ENCODE measurements at regions not wholly inside any gene's neighbourhood (a gene's known extent, or its start where the extent isn't known, plus 50 kb on each side); places are given as distances from the start of the nearest gene placed in this dataset.

DNA sequence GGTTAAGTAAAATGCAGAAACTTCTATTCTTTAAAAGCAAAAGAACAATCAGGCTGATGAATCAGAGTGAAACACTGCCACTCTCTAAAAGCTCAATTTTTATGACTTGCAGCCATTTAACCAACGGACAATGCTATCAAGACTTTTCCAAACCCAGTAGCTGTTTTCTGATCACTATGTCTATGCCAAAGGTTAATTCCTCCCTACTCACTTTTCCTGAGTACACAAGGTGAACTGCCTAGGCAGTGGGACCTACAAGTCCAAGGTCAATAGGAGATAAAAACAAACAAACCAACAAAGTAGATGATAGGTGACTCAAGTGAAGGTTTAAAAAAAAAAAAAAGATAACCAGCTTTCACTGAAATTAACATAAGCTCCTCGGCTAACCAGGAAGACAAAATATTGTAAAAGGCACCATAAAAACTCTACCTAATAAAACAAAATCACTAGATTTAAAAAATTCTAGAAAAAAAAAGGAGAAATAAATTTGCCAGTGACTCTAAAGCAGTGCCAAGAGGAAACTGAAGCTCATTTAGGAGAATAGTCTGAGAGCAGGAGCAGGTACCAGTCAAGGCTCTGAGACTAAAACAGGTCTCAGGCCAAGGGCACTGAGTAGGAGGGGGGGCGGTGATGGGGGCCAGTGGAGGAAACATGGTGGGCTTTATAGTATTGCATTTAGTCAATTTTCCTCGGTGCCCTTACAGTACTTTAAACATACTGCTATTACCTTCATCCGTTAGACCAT lies 134.1 kb upstream of the DLGAP1 start:
- TF ChIP-seq, protein P1, sequence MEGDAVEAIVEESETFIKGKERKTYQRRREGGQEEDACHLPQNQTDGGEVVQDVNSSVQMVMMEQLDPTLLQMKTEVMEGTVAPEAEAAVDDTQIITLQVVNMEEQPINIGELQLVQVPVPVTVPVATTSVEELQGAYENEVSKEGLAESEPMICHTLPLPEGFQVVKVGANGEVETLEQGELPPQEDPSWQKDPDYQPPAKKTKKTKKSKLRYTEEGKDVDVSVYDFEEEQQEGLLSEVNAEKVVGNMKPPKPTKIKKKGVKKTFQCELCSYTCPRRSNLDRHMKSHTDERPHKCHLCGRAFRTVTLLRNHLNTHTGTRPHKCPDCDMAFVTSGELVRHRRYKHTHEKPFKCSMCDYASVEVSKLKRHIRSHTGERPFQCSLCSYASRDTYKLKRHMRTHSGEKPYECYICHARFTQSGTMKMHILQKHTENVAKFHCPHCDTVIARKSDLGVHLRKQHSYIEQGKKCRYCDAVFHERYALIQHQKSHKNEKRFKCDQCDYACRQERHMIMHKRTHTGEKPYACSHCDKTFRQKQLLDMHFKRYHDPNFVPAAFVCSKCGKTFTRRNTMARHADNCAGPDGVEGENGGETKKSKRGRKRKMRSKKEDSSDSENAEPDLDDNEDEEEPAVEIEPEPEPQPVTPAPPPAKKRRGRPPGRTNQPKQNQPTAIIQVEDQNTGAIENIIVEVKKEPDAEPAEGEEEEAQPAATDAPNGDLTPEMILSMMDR (IDR thresholded peaks at IDR 0.05) = no peak
- no peak for TF ChIP-seq POLR2AphosphoS5 (IDR thresholded peaks at IDR 0.05)
- TF ChIP-seq POLR2A (IDR thresholded peaks at IDR 0.05) = no peak
- no peak for TF ChIP-seq EP300 (IDR thresholded peaks at IDR 0.05)
